SK-N-SH treated with all-trans-retinoic acid at 6 μM for 48 hours (cell line): ENCODE measurements at regions not wholly inside any gene's neighbourhood (a gene's known extent, or its start where the extent isn't known, plus 50 kb on each side); places are given as distances from the start of the nearest gene placed in this dataset.

Experiments used
- ESRRG ChIP-seq: fragments of 250-450 bp; sonication (Bioruptor Pico); IDR thresholded peaks from 2 replicates; pipeline ENCODE4 v1.6.1; 2021; ENCODE audit warnings: mild to moderate bottlenecking
- GLIS3 ChIP-seq: fragments of 250-450 bp; sonication (Bioruptor Pico); IDR thresholded peaks from 2 replicates; pipeline ENCODE4 v1.5.0; 2020; ENCODE audit warnings: mild to moderate bottlenecking, moderate library complexity
- ISL1 ChIP-seq: fragments of 250-450 bp; sonication (Bioruptor Pico); IDR thresholded peaks from 2 replicates; pipeline ENCODE4 v2.1.2; 2022; ENCODE audit warnings: mild to moderate bottlenecking, moderate library complexity
- RARB ChIP-seq: fragments of 250-450 bp; sonication (Bioruptor Pico); IDR thresholded peaks from 2 replicates; pipeline ENCODE4 v1.8.0; 2021; ENCODE audit warnings: mild to moderate bottlenecking, moderate library complexity
- TCF4 ChIP-seq: fragments of 250-450 bp; sonication (Bioruptor Pico); IDR thresholded peaks from 2 replicates; pipeline ENCODE4 v1.8.0; 2021; ENCODE audit warnings: mild to moderate bottlenecking, moderate library complexity, borderline replicate concordance
- TOX ChIP-seq: fragments of 250-450 bp; sonication (Bioruptor Pico); IDR thresholded peaks from 2 replicates; pipeline ENCODE4 v1.8.0; 2021; ENCODE audit warnings: mild to moderate bottlenecking, moderate library complexity, borderline replicate concordance
- ZFP3 ChIP-seq: fragments of 250-450 bp; sonication (Bioruptor Pico); IDR thresholded peaks from 2 replicates; pipeline ENCODE4 v1.5.0; 2020; ENCODE audit warnings: mild to moderate bottlenecking, moderate library complexity
- ZNF70 ChIP-seq: fragments of 450-650 bp; formaldehyde crosslinking; IDR thresholded peaks from 2 replicates; pipeline ENCODE4 v1.5.0; 2020; ENCODE audit warnings: mild to moderate bottlenecking, moderate library complexity
- ZNF8 ChIP-seq: fragments of 450-650 bp; formaldehyde crosslinking; IDR thresholded peaks from 2 replicates; pipeline ENCODE4 v1.5.0; 2020; ENCODE audit warnings: mild to moderate bottlenecking, moderate library complexity
- TF ChIP-seq, protein P1 (sequence below): fragments of 250-450 bp; sonication (Bioruptor Pico); IDR thresholded peaks from 2 replicates; pipeline ENCODE4 v1.8.0; 2021; ENCODE audit warnings: low read depth, mild to moderate bottlenecking, moderate library complexity, borderline replicate concordance
- TF ChIP-seq, protein P2 (sequence below): fragments of 250-450 bp; sonication (Bioruptor Pico); IDR thresholded peaks from 2 replicates; pipeline ENCODE4 v1.5.1; 2020; ENCODE audit warnings: low read depth, mild to moderate bottlenecking, moderate library complexity
- TF ChIP-seq, protein P3 (sequence below): fragments of 250-450 bp; sonication (Bioruptor Pico); IDR thresholded peaks from 2 replicates; pipeline ENCODE4 v1.8.0; 2020; ENCODE audit warnings: mild to moderate bottlenecking, moderate library complexity, borderline replicate concordance

DNA sequence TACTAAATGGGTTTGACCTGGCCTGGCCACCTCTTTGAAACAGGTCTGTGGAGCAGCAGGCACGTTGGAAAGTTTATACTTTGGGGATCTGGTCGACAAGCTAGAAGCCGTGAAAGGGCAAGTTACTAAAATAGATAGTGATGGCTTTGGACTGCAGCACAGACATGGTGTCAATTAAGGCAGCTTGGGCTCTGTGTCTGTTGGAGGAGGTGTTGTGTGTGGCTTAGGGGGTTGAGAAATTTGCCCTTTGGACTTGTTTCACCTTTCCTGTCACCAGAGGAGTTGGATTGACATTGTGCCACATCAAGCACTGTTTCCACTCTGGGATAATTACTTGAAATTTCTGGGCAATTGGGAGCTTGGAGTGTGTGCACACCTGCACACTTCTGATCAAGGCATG is 251.8 kb upstream of the MKI67 start:
- TF ChIP-seq RARB (CRISPR knock-in tag) (no peak), ZFP3 (no peak), ZNF8 (CRISPR knock-in tag) (no peak), TOX (CRISPR knock-in tag) (no peak), ISL1 (no peak), ZNF70 (no peak), GLIS3 (CRISPR knock-in tag) (no peak), TCF4 (CRISPR knock-in tag) (no peak), ESRRG (CRISPR knock-in tag) (no peak)
- TF ChIP-seq, protein P1, sequence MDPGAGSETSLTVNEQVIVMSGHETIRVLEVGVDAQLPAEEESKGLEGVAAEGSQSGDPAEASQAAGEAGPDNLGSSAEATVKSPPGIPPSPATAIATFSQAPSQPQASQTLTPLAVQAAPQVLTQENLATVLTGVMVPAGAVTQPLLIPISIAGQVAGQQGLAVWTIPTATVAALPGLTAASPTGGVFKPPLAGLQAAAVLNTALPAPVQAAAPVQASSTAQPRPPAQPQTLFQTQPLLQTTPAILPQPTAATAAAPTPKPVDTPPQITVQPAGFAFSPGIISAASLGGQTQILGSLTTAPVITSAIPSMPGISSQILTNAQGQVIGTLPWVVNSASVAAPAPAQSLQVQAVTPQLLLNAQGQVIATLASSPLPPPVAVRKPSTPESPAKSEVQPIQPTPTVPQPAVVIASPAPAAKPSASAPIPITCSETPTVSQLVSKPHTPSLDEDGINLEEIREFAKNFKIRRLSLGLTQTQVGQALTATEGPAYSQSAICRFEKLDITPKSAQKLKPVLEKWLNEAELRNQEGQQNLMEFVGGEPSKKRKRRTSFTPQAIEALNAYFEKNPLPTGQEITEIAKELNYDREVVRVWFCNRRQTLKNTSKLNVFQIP (CRISPR knock-in tag): no peak
- TF ChIP-seq, protein P2, sequence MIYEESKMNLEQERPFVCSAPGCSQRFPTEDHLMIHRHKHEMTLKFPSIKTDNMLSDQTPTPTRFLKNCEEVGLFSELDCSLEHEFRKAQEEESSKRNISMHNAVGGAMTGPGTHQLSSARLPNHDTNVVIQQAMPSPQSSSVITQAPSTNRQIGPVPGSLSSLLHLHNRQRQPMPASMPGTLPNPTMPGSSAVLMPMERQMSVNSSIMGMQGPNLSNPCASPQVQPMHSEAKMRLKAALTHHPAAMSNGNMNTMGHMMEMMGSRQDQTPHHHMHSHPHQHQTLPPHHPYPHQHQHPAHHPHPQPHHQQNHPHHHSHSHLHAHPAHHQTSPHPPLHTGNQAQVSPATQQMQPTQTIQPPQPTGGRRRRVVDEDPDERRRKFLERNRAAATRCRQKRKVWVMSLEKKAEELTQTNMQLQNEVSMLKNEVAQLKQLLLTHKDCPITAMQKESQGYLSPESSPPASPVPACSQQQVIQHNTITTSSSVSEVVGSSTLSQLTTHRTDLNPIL (CRISPR knock-in tag): no peak
- TF ChIP-seq, protein P3, sequence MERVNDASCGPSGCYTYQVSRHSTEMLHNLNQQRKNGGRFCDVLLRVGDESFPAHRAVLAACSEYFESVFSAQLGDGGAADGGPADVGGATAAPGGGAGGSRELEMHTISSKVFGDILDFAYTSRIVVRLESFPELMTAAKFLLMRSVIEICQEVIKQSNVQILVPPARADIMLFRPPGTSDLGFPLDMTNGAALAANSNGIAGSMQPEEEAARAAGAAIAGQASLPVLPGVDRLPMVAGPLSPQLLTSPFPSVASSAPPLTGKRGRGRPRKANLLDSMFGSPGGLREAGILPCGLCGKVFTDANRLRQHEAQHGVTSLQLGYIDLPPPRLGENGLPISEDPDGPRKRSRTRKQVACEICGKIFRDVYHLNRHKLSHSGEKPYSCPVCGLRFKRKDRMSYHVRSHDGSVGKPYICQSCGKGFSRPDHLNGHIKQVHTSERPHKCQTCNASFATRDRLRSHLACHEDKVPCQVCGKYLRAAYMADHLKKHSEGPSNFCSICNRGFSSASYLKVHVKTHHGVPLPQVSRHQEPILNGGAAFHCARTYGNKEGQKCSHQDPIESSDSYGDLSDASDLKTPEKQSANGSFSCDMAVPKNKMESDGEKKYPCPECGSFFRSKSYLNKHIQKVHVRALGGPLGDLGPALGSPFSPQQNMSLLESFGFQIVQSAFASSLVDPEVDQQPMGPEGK (CRISPR knock-in tag): no peak
